CD4-positive, alpha-beta T cell treated with Interleukin-6 at 100 ng/mL for 8 hours (primary cell): ENCODE measurements at regions not wholly inside any gene's neighbourhood (a gene's known extent, or its start where the extent isn't known, plus 50 kb on each side); places are given as distances from the start of the nearest gene placed in this dataset.
"Not testable (repeated sequence)": the region's sequence is repeated elsewhere in the genome, so short reads cannot be mapped to it uniquely, and the experiment has no call there.

Source experiments
- DNase-seq: peaks from one replicate; pipeline ENCODE4 v3.0.0-alpha.2; 2020; ENCODE audit warnings: mixed read lengths, low spot score

GRCh38 chr3:177711637-177712036, 514.4 kb upstream of the TBL1XR1 start:
- no peak for DNase-seq

GRCh38 chr3:177713928-177714900, 516.9 kb upstream of the TBL1XR1 start:
- no peak for DNase-seq

DNA sequence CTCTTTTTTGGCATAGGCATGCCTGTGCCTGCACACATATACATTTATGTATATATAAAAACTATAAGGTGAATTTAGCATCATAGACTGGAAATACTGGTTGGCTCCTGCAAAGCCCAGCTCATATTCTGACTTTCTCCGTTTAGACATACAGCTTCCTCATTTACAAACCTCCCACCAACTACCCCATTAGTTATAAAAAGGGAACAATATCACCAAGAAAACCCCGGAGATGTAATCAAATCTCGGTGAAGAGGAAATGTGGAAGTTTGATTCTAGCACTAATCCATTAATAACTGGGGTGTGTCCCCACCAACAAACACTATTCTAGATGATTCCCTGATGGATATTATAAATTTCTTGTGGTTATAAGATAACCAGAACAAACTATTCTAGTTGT, 517.7 kb upstream of the TBL1XR1 start:
- no peak for DNase-seq

- no peak for DNase-seq
These were observed 518.7 kb upstream of the TBL1XR1 start for GRCh38 chr3:177715980-177716379.

DNA sequence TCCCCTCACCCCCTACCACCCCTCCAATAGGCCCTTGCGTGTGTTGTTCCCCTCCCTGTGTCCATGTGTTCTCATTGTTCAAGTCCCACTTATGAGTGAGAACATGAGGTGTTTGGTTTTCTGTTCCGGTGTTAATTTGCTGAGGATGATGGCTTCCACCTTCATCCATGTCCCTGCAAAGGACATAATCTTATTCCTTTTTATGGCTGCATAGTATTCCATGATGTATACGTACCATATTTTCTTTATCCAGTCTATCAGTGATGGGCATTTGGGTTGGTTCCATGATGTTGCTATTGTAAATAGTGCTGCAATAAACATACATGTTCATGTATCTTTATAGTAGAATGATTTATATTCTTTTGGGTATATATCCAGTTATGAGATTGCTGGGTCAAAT, 523.6 kb upstream of the TBL1XR1 start:
- DNase-seq: not testable (repeated sequence)

DNA sequence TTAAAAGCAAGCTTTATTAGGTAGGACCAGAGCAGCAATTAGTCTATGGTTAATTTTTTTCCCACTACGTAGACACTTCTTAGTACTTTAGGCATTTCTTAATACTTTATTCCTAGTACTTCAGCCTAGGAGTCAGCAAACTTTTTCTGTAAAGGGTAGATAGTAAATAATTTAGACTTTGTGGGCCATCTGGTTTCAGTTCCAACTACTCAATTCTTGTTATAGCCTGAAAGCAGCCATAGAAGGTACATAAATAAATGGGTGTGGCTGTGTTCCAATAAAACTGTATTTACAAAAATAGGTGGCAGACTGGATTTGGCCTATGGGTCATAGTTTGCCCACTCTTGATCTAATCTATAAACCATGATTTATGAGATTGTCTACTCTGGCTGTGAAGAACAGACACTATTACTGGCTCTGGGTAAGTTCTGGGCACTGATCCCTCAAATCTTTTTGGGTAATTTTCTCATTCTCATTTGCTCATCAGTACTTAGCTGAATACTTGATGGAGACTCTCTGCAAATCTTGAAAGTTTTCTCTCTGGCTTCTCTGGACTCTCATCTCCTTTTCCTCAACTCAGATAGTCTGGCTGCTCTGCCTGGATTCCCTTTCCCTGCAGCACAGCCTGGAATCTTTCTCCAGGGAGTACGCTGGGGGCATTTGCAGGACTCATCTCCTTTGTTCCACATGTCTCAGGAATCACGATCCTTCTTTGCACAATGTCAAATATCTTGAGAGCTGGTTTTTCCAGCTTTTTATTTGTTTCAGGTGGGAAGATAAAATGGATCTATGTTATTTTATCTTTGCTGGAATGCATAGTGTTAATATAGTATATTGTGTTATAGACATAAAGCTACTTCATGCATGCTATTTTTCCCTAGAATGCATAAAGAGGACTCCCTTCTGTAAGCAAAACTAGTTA, 524.8 kb upstream of the TBL1XR1 start:
- DNase-seq: no peak

DNA sequence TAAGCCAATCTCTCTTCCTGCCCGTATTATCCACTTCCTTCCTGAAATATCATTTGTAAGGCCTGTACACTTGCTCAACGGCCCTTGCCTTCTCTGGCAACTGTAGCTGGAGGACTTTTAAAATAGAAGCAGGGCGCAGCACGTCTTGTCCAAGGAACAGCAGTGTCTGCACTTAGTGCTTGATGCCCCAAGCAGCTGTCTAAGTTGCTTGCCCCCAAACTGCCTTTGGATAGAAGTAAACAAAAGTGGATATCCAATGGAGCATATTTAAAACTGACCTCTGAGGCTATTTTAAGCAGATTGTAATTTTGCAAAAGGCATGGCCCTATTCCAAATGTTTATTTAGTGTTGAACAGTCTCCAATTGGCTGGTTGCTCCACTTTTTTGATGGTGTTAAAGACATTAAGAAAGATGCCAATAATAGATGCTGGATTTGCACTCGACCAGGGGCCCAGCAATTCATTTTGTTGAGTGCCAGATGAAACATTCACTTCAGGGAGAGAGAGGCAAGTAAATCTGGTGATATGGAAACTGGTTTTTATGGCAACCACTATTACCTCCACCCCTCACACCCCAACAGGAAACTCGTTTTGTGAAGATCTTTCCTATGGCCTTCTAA, 526.8 kb upstream of the TBL1XR1 start:
- no peak for DNase-seq

DNA sequence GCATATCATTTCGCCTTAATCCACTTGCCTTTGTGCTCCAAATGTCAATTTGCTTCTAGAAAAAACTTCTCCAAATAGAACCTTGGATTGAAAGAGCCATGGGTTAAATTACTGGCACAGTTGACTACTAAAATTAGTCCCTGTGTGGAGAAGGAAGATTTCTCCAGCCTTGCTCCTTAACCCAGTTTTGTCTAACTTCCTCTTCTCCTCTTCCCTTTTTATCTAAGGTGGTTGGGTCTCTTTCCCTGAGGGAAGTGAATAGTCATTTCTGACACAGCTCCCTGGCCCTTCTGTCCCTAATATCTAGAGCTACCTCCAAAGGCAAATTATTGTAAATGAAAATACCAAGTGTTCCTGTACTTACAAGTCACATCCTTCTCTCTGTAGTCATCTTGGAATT, 527.9 kb upstream of the TBL1XR1 start:
- DNase-seq: no peak

DNA sequence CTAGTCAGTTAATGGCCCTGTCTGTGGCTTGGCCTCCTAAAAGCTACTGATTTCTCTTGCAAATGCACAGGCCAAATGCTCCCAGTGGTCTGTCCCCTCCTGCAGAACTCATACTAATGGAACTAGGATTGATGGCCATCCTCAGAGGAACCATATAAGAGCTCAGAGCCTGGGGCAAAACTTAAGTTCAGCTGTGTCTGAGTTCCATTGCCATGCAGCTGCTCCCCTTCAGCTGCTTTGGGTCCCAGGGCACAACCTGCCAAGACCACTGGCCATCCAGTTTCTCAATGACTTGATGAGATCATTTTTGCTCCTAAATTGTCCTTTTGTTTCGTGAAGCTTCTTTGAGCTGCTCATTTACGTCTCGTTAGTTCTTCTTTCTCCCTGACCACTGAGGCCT, 529.5 kb upstream of the TBL1XR1 start:
- no peak for DNase-seq

DNA sequence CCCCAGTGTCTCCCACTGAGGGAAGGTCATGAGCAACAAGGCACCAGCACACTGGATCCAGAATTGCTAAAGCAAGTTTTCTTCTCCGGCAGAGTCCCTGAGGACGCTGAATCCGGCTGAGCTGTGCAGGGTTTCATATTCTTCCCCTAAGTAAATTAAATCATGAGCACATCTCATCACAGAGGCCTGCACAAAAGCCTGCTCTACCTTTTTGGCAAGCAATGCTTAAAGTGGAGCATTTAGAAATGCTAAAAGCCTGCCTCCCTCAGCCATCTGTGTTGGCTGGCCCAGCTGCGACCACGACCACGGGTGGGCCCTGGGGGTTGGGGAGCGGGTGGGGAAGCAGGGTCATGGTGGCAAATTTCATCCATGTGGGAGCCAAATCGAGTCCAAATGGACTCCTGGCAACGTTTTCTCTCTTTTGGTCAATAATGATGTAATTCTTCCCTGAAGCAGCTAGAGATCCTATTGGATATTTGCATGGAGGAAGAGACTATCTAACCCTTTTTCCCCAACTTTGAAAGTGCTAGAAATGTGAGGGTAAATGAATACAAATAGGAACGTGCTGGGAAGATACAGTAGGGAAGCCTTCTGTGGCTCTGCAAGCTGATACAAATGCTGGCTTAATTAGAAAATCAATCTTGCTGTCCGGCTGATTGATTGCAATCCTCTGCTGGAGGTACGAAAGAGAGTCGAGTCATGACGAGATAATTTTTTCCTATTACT, 532.8 kb upstream of the TBL1XR1 start:
- no peak for DNase-seq

- DNase-seq: no peak
These were observed 533.5 kb upstream of the TBL1XR1 start for GRCh38 chr3:177730814-177731213.

- no peak for DNase-seq
These were observed 534.5 kb upstream of the TBL1XR1 start for GRCh38 chr3:177731644-177732268.

DNA sequence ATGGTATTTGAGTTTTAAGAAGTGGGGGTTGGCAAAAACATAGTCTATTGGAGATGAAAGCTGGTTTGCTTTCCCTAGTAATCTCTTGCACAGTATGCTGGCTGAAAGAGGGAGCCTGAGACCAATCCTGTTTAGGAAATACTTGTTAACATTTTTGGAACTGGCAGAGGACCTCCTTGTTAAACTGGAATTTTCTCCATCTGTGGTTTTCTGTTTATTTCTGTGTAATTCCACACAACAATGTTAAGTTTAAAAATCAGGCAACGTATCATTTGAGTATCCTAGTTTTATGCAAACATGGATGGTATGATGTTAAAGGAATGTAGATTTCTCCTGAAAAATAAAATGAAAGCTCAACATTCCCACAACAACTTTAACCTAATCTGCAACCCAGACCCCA, 536.0 kb upstream of the TBL1XR1 start:
- no peak for DNase-seq

DNA sequence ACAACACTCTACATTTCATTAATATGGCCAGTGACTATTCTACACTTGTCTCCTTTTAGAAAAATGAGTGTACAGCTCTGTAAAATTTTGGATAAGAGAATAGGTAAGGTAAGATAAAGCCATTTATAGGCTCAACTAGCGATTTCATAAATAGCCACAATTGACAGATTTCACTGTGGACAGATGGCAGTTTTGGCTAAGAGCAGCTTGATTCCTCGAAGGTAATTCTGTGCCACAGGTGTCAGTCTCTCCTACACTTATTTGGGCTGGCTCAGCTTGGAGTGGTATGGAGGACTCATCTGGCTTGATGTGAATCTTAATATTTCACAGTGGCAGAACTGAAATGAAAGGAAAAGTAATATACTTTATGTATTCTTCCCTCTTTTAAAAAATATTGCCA, 536.7 kb upstream of the TBL1XR1 start:
- DNase-seq: no peak

GRCh38 chr3:177735431-177735830, 538.1 kb upstream of the TBL1XR1 start:
- no peak for DNase-seq

DNA sequence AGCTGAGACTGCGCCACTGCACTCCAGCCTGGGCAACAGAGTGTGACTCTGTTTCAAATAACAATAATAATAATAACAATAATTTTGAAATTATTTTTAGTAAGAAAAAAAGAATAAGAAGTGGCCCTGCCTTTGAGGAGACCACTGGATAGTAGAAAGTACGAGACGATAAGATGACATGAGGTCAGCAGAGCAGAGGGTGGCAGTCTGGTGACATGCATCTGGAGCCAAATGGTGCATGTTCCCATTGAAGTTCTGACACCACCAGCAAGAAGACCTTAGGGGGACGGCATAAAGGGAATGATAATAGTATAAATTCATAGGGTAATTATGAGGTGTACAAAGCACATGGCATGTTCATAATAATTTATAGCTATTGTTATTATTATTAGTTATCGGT, 542.2 kb upstream of the TBL1XR1 start:
- no peak for DNase-seq

DNA sequence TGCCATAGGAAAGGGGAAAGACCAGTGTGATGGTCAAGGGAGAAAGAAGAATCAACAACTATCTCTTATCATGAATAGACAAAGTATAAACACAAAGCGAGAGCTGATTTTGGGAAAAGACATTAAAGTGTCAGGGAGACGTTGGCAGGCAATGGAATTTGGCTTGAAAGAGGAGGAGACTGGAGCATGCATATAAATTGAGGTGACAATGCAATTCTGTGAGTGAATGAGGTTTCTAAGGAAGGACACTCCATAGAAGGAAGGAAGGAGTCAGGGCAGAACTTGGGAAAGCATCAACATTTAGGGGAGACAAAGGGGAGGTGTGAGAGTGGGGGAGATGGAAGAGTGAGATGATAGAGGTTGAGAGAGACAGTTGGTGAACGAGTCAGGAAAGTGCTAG, 543.0 kb upstream of the TBL1XR1 start:
- no peak for DNase-seq

DNA sequence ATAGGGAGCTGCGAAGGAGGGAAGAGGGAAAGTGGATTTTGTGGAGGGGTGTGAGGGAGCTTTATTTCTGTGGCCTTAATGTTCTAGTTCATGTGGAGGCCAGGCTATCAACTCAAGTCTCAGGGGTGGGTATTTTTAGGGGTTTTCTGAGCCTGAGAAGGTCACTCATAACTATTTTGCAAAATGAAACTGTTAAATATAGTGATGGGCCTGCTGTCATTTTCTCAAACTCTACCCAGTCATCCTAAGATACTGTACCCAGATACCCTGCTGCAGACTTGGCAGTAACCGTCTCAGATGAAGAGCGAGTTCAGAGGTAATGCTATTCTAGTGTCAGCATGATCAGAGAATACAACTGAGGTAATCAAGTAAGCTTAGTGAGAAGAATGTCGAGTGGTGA, 545.0 kb upstream of the TBL1XR1 start:
- no peak for DNase-seq

DNA sequence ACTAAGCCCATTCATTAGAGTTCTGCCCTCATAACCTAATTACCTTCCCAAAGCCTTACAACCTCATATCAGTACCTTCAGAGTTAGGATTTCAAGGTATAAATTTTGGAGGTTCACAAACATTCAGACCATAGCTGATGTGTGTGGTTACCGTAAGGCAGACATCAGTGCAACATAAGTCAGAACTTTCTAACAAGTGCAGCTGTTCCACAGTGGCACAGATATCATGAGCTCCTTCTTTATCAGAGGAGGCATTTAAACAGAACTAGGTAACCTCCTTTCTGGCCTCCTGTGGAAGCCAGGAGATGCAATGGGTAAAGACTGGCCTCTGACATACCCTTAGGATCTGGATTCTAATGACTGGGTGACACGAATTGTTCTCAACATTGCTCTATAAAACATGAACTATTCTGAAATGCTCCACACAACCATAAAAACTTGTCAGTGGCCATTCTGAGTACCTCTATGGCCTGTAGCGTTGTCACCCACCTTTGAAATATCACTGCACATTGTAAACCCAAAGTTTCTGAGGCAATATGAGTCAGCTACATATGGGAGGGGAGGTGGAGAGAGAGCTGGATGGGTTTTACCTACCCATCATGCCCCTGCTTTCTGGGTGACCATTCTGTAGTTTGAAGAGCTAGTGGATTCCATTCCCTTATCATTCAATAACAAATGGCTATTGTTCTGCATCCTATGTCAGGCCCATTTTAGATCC, 546.0 kb upstream of the TBL1XR1 start:
- no peak for DNase-seq

DNA sequence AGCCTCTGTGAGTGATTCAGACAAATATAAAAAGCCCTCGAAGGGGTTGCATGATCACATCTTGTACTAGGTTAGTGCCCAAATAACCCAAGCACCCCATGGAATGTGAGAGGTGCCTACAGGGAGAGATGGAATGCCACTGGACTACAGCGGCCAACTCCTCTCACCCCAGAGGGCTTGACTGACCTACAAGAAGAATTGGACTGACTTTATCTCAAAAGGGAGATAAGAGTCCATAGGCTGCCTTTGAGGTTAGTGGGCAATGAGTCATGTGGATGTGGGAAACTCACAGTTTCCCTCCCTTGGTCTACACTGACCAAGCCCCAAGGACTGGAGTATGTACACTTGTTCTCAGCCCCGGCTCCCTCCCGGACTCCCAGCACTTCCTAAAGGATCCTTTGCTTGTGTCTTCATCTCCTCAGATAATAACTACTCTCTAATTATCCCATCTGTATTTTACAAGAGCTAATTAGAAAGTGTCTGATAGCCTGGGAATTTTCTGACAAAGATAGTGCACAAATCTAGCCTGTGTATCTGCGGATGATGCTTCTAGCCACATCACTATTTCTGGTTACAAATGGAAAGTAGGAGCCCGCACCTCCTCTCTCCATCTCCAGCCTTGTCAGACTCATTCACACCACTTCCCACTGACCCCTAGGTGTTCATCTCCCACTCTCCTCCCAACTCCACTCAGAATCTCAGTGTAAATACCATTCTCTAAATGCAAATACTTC, 547.8 kb upstream of the TBL1XR1 start:
- no peak for DNase-seq
